Uterus (tissue), 2 donors: ENCODE measurements at regions not wholly inside any gene's neighbourhood (a gene's known extent, or its start where the extent isn't known, plus 50 kb on each side); places are given as distances from the start of the nearest gene placed in this dataset.

Source experiments
- POLR2A ChIP-seq, 2 donors: fragments of 450-650 bp; IDR thresholded peaks; one replicate each; pipeline ENCODE4 v1.6.1; 2016; ENCODE audit warnings: antibody characterized with exemption in 2 of 2, mild to moderate bottlenecking in 1 of 2, moderate library complexity in 1 of 2
- TF ChIP-seq, protein P1 (sequence below), 4 experiments: fragments of 200-600 bp in 2 of 4; fragments of 450-650 bp in 2 of 4; sonication (generic) in 2 of 4; IDR thresholded peaks; one replicate each; pipeline ENCODE4 v1.5.1; 2016 to 2019; ENCODE audit warnings: antibody characterized with exemption in 4 of 4, mild to moderate bottlenecking in 2 of 4, moderate library complexity in 1 of 4

DNA sequence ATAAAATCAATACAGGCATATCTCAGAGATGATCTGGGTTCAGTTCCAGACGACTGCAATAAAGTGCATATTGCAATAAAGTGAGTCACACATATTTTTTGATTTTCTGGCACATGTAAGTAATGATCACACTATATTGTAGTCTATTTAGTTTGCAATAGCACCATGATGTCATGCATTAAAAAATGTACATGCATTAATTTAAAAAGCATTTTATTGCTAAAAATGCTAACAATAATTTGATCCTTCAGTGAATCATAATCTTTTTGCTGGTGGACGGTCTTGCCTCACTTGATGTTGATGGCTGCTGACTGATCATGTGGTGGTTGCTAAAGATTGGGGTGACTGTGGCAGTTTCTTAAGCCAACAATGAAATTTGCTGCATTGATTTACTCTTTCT, 511.1 kb downstream of the OTOL1 start:
- TF ChIP-seq, protein P1, sequence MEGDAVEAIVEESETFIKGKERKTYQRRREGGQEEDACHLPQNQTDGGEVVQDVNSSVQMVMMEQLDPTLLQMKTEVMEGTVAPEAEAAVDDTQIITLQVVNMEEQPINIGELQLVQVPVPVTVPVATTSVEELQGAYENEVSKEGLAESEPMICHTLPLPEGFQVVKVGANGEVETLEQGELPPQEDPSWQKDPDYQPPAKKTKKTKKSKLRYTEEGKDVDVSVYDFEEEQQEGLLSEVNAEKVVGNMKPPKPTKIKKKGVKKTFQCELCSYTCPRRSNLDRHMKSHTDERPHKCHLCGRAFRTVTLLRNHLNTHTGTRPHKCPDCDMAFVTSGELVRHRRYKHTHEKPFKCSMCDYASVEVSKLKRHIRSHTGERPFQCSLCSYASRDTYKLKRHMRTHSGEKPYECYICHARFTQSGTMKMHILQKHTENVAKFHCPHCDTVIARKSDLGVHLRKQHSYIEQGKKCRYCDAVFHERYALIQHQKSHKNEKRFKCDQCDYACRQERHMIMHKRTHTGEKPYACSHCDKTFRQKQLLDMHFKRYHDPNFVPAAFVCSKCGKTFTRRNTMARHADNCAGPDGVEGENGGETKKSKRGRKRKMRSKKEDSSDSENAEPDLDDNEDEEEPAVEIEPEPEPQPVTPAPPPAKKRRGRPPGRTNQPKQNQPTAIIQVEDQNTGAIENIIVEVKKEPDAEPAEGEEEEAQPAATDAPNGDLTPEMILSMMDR (IDR thresholded peaks at IDR 0.05): no peak
- TF ChIP-seq POLR2A (IDR thresholded peaks at IDR 0.05): no peak
